H1 (cell line): ENCODE measurements at regions not wholly inside any gene's neighbourhood (a gene's known extent, or its start where the extent isn't known, plus 50 kb on each side); places are given as distances from the start of the nearest gene placed in this dataset.

Experiments used
- BCL11A ChIP-seq, 2 experiments: IDR thresholded peaks; one replicate each; pipeline ENCODE4 v1.6.1; 2011; ENCODE audit warnings: low read depth in 2 of 2, low read length in 2 of 2, mild to moderate bottlenecking in 2 of 2
- FOSL1 ChIP-seq: IDR thresholded peaks from 2 replicates; pipeline ENCODE4 v1.6.1; 2011; ENCODE audit warnings: mild to moderate bottlenecking, low read depth, low read length, moderate library complexity; ENCODE audit not compliant: insufficient read depth
- HDAC2 ChIP-seq, 2 experiments: fragments of 300-600 bp in 1 of 2; sonication (generic) in 1 of 2; IDR thresholded peaks; 2 replicates each; pipeline ENCODE4 v1.6.1; 2011 to 2012; ENCODE audit warnings: low read depth in 2 of 2, low read length in 2 of 2, mild to moderate bottlenecking in 2 of 2, moderate library complexity in 2 of 2, borderline replicate concordance in 1 of 2, inconsistent platforms in 1 of 2
- HDAC6 ChIP-seq: IDR thresholded peaks from one replicate; pipeline ENCODE4 v1.7.1; 2012; ENCODE audit warnings: low read depth, mild to moderate bottlenecking, inconsistent platforms, low read length, moderate library complexity
- JUN ChIP-seq: IDR thresholded peaks from 2 replicates; pipeline ENCODE4 v1.6.1; 2011; ENCODE audit warnings: low read depth, mild to moderate bottlenecking, improper control_type of control experiment, low read length
- KDM4A ChIP-seq: IDR thresholded peaks from one replicate; pipeline ENCODE4 v1.7.1; 2012; ENCODE audit warnings: low read depth, mild to moderate bottlenecking, moderate library complexity, low read length, inconsistent platforms; ENCODE audit not compliant: severe bottlenecking
- KDM5A ChIP-seq: fragments of 200-600 bp; IDR thresholded peaks from 2 replicates; pipeline ENCODE4 v1.7.1; 2012; ENCODE audit warnings: mild to moderate bottlenecking, low read length, inconsistent platforms, mixed read lengths
- MAFK ChIP-seq: IDR thresholded peaks from 2 replicates; pipeline ENCODE4 v1.6.1; 2012; ENCODE audit warnings: low read depth, mild to moderate bottlenecking, improper control_type of control experiment, low read length
- SAP30 ChIP-seq: fragments of 300-600 bp; sonication (generic); IDR thresholded peaks from 2 replicates; pipeline ENCODE4 v1.7.1; 2012; ENCODE audit warnings: low read length, moderate library complexity, mild to moderate bottlenecking, inconsistent platforms; ENCODE audit not compliant: insufficient read depth, insufficient replicate concordance
- SIRT6 ChIP-seq: IDR thresholded peaks from one replicate; pipeline ENCODE4 v1.7.1; 2012; ENCODE audit warnings: low read length, inconsistent platforms
- SP1 ChIP-seq: IDR thresholded peaks from 2 replicates; pipeline ENCODE4 v1.6.1; 2011; ENCODE audit warnings: low read depth, low read length
- TF ChIP-seq, protein P1 (sequence below): fragments of 300-600 bp; sonication (generic); IDR thresholded peaks from 2 replicates; pipeline ENCODE4 v1.7.1; 2012; ENCODE audit warnings: low read length, moderate library complexity, mild to moderate bottlenecking, inconsistent platforms; ENCODE audit not compliant: insufficient replicate concordance

DNA sequence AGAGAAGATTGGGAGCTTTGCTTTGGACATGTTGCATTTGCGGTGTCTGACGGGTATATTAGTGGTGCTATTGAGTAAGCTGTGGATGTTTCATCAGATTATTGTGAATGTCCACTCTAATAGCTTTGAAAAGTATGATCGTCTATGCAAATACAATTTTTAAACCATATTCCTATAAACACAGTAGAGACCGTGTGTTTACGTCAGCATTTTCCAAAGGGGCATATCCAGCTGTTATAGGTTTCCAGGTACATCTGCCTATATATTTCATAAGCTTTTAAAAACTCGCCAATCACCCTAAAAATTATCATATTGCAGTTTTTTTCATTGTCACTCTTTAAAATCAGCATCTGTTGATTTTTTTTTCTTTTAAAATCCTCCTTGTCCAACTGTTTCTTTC, 91.7 kb downstream of the NKX2-1 start (continued):
- TF ChIP-seq, protein P1, sequence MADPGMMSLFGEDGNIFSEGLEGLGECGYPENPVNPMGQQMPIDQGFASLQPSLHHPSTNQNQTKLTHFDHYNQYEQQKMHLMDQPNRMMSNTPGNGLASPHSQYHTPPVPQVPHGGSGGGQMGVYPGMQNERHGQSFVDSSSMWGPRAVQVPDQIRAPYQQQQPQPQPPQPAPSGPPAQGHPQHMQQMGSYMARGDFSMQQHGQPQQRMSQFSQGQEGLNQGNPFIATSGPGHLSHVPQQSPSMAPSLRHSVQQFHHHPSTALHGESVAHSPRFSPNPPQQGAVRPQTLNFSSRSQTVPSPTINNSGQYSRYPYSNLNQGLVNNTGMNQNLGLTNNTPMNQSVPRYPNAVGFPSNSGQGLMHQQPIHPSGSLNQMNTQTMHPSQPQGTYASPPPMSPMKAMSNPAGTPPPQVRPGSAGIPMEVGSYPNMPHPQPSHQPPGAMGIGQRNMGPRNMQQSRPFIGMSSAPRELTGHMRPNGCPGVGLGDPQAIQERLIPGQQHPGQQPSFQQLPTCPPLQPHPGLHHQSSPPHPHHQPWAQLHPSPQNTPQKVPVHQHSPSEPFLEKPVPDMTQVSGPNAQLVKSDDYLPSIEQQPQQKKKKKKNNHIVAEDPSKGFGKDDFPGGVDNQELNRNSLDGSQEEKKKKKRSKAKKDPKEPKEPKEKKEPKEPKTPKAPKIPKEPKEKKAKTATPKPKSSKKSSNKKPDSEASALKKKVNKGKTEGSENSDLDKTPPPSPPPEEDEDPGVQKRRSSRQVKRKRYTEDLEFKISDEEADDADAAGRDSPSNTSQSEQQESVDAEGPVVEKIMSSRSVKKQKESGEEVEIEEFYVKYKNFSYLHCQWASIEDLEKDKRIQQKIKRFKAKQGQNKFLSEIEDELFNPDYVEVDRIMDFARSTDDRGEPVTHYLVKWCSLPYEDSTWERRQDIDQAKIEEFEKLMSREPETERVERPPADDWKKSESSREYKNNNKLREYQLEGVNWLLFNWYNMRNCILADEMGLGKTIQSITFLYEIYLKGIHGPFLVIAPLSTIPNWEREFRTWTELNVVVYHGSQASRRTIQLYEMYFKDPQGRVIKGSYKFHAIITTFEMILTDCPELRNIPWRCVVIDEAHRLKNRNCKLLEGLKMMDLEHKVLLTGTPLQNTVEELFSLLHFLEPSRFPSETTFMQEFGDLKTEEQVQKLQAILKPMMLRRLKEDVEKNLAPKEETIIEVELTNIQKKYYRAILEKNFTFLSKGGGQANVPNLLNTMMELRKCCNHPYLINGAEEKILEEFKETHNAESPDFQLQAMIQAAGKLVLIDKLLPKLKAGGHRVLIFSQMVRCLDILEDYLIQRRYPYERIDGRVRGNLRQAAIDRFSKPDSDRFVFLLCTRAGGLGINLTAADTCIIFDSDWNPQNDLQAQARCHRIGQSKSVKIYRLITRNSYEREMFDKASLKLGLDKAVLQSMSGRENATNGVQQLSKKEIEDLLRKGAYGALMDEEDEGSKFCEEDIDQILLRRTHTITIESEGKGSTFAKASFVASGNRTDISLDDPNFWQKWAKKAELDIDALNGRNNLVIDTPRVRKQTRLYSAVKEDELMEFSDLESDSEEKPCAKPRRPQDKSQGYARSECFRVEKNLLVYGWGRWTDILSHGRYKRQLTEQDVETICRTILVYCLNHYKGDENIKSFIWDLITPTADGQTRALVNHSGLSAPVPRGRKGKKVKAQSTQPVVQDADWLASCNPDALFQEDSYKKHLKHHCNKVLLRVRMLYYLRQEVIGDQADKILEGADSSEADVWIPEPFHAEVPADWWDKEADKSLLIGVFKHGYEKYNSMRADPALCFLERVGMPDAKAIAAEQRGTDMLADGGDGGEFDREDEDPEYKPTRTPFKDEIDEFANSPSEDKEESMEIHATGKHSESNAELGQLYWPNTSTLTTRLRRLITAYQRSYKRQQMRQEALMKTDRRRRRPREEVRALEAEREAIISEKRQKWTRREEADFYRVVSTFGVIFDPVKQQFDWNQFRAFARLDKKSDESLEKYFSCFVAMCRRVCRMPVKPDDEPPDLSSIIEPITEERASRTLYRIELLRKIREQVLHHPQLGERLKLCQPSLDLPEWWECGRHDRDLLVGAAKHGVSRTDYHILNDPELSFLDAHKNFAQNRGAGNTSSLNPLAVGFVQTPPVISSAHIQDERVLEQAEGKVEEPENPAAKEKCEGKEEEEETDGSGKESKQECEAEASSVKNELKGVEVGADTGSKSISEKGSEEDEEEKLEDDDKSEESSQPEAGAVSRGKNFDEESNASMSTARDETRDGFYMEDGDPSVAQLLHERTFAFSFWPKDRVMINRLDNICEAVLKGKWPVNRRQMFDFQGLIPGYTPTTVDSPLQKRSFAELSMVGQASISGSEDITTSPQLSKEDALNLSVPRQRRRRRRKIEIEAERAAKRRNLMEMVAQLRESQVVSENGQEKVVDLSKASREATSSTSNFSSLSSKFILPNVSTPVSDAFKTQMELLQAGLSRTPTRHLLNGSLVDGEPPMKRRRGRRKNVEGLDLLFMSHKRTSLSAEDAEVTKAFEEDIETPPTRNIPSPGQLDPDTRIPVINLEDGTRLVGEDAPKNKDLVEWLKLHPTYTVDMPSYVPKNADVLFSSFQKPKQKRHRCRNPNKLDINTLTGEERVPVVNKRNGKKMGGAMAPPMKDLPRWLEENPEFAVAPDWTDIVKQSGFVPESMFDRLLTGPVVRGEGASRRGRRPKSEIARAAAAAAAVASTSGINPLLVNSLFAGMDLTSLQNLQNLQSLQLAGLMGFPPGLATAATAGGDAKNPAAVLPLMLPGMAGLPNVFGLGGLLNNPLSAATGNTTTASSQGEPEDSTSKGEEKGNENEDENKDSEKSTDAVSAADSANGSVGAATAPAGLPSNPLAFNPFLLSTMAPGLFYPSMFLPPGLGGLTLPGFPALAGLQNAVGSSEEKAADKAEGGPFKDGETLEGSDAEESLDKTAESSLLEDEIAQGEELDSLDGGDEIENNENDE: no peak
- TF ChIP-seq HDAC6 (no peak), HDAC2 (IDR thresholded peaks at IDR 0.05; ENCODE audit: borderline replicate concordance in 1 of 2, low read depth in 2 of 2, low read length in 2 of 2) (no peak), SIRT6 (no peak), JUN (no peak), FOSL1 (no peak), BCL11A (IDR thresholded peaks at IDR 0.05; ENCODE audit: low read depth in 2 of 2, low read length in 2 of 2) (no peak), KDM4A (no peak), MAFK (no peak), SP1 (no peak), SAP30 (no peak), KDM5A (no peak)
